ENCODE measurements at regions not wholly inside any gene's neighbourhood (a gene's known extent, or its start where the extent isn't known, plus 50 kb on each side); places are given as distances from the start of the nearest gene placed in this dataset.

- no peaks in the 10 kb centered on the region for H3K36me3 ChIP-seq
- H3K27ac ChIP-seq, result no peak overlapping the region
- H3K4me1 ChIP-seq, result no peaks in the 10 kb centered on the region
- TF ChIP-seq Cebpa-rat (IDR thresholded peaks at IDR 0.05), result no peak
- no peak overlapping the region for H3K4me3 ChIP-seq
- no peaks in the 10 kb centered on the region for H3K9me3 ChIP-seq (replicated peaks in 1 of 11)
- H3K4me2 ChIP-seq, result no peak overlapping the region
- no peaks in the 10 kb centered on the region for H3K27me3 ChIP-seq
- H4K20me1 ChIP-seq, result no peaks in the 10 kb centered on the region
- no peak overlapping the region for H3K9ac ChIP-seq
Measured at GRCh38 chr15:97653896-97654295, 306.6 kb upstream of the ARRDC4 start.

GRCh38 chr15:97654481-97655076 lies 305.9 kb upstream of the ARRDC4 start:
- Histone ChIP-seq H3K27ac (no peak overlapping the region), H3K36me3 (no peaks in the 10 kb centered on the region), H3K4me2 (no peak overlapping the region), H3K27me3 (no peaks in the 10 kb centered on the region), H3K4me3 (no peak overlapping the region), H3K4me1 (no peaks in the 10 kb centered on the region), H3K9ac (no peak overlapping the region), H3K9me3 (replicated peaks in 1 of 11) (no peaks in the 10 kb centered on the region), H4K20me1 (no peaks in the 10 kb centered on the region)
- TF ChIP-seq Cebpa-rat (IDR thresholded peaks at IDR 0.05), result no peak

GRCh38 chr15:97661796-97662195 lies 298.7 kb upstream of the ARRDC4 start:
- no peak overlapping the region for H3K27ac ChIP-seq
- H4K20me1 ChIP-seq, result no peaks in the 10 kb centered on the region
- H3K4me1 ChIP-seq, result peaks cover 0 to 11% (median 0%) of the 10 kb centered on the region in 10 experiments; a peak in 4 of 20 replicates
- no peak for TF ChIP-seq Cebpa-rat (IDR thresholded peaks at IDR 0.05)
- no peaks in the 10 kb centered on the region; a peak in 1 of 22 replicates for H3K27me3 ChIP-seq
- no peaks in the 10 kb centered on the region for H3K36me3 ChIP-seq
- H3K4me3 ChIP-seq, result no peak overlapping the region
- H3K4me2 ChIP-seq, result peak overlapping the region in 2 of 11 experiments; percentile 48 to 49; a peak in 3 of 22 replicates
- peaks cover 9 to 14% (median 12%) of the 10 kb centered on the region in 11 experiments; a peak in 18 of 22 replicates for H3K9me3 ChIP-seq (replicated peaks in 1 of 11)
- no peak overlapping the region for H3K9ac ChIP-seq

- Histone ChIP-seq H4K20me1 (no peaks in the 10 kb centered on the region), H3K36me3 (no peaks in the 10 kb centered on the region), H3K4me3 (no peak overlapping the region), H3K4me2 (no peak overlapping the region), H3K9ac (no peak overlapping the region), H3K27me3 (no peaks in the 10 kb centered on the region), H3K9me3 (replicated peaks in 1 of 11) (no peaks in the 10 kb centered on the region), H3K27ac (no peak overlapping the region), H3K4me1 (no peaks in the 10 kb centered on the region)
- TF ChIP-seq Cebpa-rat (IDR thresholded peaks at IDR 0.05), result no peak
Measured at GRCh38 chr15:97672586-97672985, 287.9 kb upstream of the ARRDC4 start.

GRCh38 chr15:97678656-97679055 lies 281.8 kb upstream of the ARRDC4 start:
- Histone ChIP-seq H4K20me1 (no peaks in the 10 kb centered on the region), H3K9ac (no peak overlapping the region), H3K27ac (no peak overlapping the region), H3K36me3 (no peaks in the 10 kb centered on the region), H3K4me1 (peaks cover 0 to 8% (median 5%) of the 10 kb centered on the region in 10 experiments; a peak in 7 of 20 replicates), H3K4me2 (no peak overlapping the region), H3K9me3 (replicated peaks in 1 of 11) (no peaks in the 10 kb centered on the region), H3K27me3 (no peaks in the 10 kb centered on the region), H3K4me3 (no peak overlapping the region)
- TF ChIP-seq Cebpa-rat (IDR thresholded peaks at IDR 0.05), result no peak

GRCh38 chr15:97679106-97679688 lies 281.3 kb upstream of the ARRDC4 start:
- no peaks in the 10 kb centered on the region for H3K9me3 ChIP-seq (replicated peaks in 1 of 11)
- no peak overlapping the region for H3K27ac ChIP-seq

GRCh38 chr15:97680606-97681220 lies 279.8 kb upstream of the ARRDC4 start:
- Histone ChIP-seq H3K9me3 (replicated peaks in 1 of 11) (no peaks in the 10 kb centered on the region), H3K27me3 (no peaks in the 10 kb centered on the region), H3K36me3 (no peaks in the 10 kb centered on the region), H3K4me2 (no peak overlapping the region), H3K4me3 (no peak overlapping the region), H3K27ac (no peak overlapping the region), H3K9ac (no peak overlapping the region), H4K20me1 (no peaks in the 10 kb centered on the region), H3K4me1 (peaks cover 12 to 25% (median 20%) of the 10 kb centered on the region in 10 experiments)
- TF ChIP-seq Cebpa-rat (IDR thresholded peaks at IDR 0.05), result no peak

More at GRCh38 chr15:97679106-97679688, 281.3 kb upstream of the ARRDC4 start:
- Histone ChIP-seq H3K4me2 (no peak overlapping the region), H3K27me3 (no peaks in the 10 kb centered on the region), H4K20me1 (no peaks in the 10 kb centered on the region), H3K9ac (no peak overlapping the region), H3K36me3 (no peaks in the 10 kb centered on the region), H3K4me1 (peaks cover 2 to 11% (median 9%) of the 10 kb centered on the region in 10 experiments), H3K4me3 (no peak overlapping the region)
- TF ChIP-seq Cebpa-rat (IDR thresholded peaks at IDR 0.05), result no peak

GRCh38 chr15:97683831-97684230 lies 276.7 kb upstream of the ARRDC4 start:
- H3K9me3 ChIP-seq (replicated peaks in 1 of 11), result no peaks in the 10 kb centered on the region
- H3K36me3 ChIP-seq, result no peaks in the 10 kb centered on the region
- no peaks in the 10 kb centered on the region for H3K27me3 ChIP-seq
- no peaks in the 10 kb centered on the region for H4K20me1 ChIP-seq
- peak overlapping the region in 1 of 10 experiments; percentile 1; a peak in 1 of 20 replicates for H3K4me3 ChIP-seq
- peak overlapping the region; percentile 51 to 86 (median 73) for H3K4me2 ChIP-seq
- H3K4me1 ChIP-seq, result peaks cover 12 to 39% (median 23%) of the 10 kb centered on the region in 10 experiments
- TF ChIP-seq Cebpa-rat (IDR thresholded peaks at IDR 0.05), result no peak
- H3K27ac ChIP-seq, result peak overlapping the region in 9 of 11 experiments; percentile 42 to 72 (median 63); a peak in 17 of 22 replicates
- peak overlapping the region in 3 of 11 experiments; percentile 32 to 39 (median 34); a peak in 4 of 22 replicates for H3K9ac ChIP-seq

- Histone ChIP-seq H4K20me1 (no peaks in the 10 kb centered on the region), H3K27ac (peak overlapping the region in 9 of 11 experiments; percentile 42 to 72 (median 63); a peak in 17 of 22 replicates), H3K9me3 (replicated peaks in 1 of 11) (no peaks in the 10 kb centered on the region), H3K9ac (peak overlapping the region in 3 of 11 experiments; percentile 32 to 39 (median 34); a peak in 4 of 22 replicates), H3K4me1 (peaks cover 12 to 39% (median 23%) of the 10 kb centered on the region in 10 experiments), H3K27me3 (no peaks in the 10 kb centered on the region), H3K36me3 (no peaks in the 10 kb centered on the region), H3K4me3 (peak overlapping the region in 3 of 10 experiments; percentile 1 to 28 (median 3); a peak in 1 of 20 replicates), H3K4me2 (peak overlapping the region; percentile 51 to 86 (median 73))
- peak in 1 of 11 experiments; percentile 15; a peak in 1 of 22 replicates for TF ChIP-seq Cebpa-rat (IDR thresholded peaks at IDR 0.05)
Measured at GRCh38 chr15:97684249-97684648, 276.3 kb upstream of the ARRDC4 start.

Measured in BLaER1 treated with 17β-estradiol and CSF1 and Interleukin-3, amounts not matched to agents 10 nM and 100 nM (cell line).